SW480 (cell line): ENCODE measurements at regions not wholly inside any gene's neighbourhood (a gene's known extent, or its start where the extent isn't known, plus 50 kb on each side); places are given as distances from the start of the nearest gene placed in this dataset.

Source experiments
- DNase-seq: peaks from one replicate; pipeline ENCODE4 v3.0.0-alpha.2; 2016; ENCODE audit warnings: low spot score

GRCh38 chr10:83580373-83581012 lies 558.8 kb upstream of the GHITM start:
- DNase-seq, result no peak

- no peak for DNase-seq
These were observed 556.8 kb upstream of the GHITM start for GRCh38 chr10:83582407-83583095.

- DNase-seq, result no peak
These were observed 553.6 kb upstream of the GHITM start for GRCh38 chr10:83585686-83586085.

GRCh38 chr10:83592337-83592935 lies 546.9 kb upstream of the GHITM start:
- DNase-seq, result no peak

GRCh38 chr10:83603708-83604107 lies 535.6 kb upstream of the GHITM start:
- DNase-seq, result peak; percentile 16

- DNase-seq, result no peak
These were observed 533.3 kb upstream of the GHITM start for GRCh38 chr10:83605783-83606630.

GRCh38 chr10:83607959-83608745 lies 531.2 kb upstream of the GHITM start:
- no peak for DNase-seq

- no peak for DNase-seq
These were observed 527.3 kb upstream of the GHITM start for GRCh38 chr10:83612050-83612449.

GRCh38 chr10:83612746-83613145 lies 526.6 kb upstream of the GHITM start:
- no peak for DNase-seq

GRCh38 chr10:83617172-83617571 lies 522.1 kb upstream of the GHITM start:
- DNase-seq, result no peak

GRCh38 chr10:83617692-83618545 lies 521.4 kb upstream of the GHITM start:
- no peak for DNase-seq

GRCh38 chr10:83625831-83626360 lies 513.4 kb upstream of the GHITM start:
- no peak for DNase-seq

GRCh38 chr10:83632701-83633100 lies 506.6 kb upstream of the GHITM start:
- no peak for DNase-seq

- DNase-seq, result no peak
These were observed 505.8 kb upstream of the GHITM start for GRCh38 chr10:83633547-83633946.

- no peak for DNase-seq
These were observed 502.5 kb upstream of the GHITM start for GRCh38 chr10:83636826-83637225.

GRCh38 chr10:83647526-83647925 lies 491.8 kb upstream of the GHITM start:
- no peak for DNase-seq

GRCh38 chr10:83648201-83648600 lies 491.1 kb upstream of the GHITM start:
- DNase-seq, result no peak

GRCh38 chr10:83649471-83649870 lies 489.8 kb upstream of the GHITM start:
- DNase-seq, result no peak

GRCh38 chr10:83654689-83655088 lies 484.6 kb upstream of the GHITM start:
- no peak for DNase-seq

- no peak for DNase-seq
These were observed 482.4 kb upstream of the GHITM start for GRCh38 chr10:83656924-83657323.

GRCh38 chr10:83657487-83657886 lies 481.8 kb upstream of the GHITM start:
- no peak for DNase-seq
